ENCODE measurements at regions not wholly inside any gene's neighbourhood (a gene's known extent, or its start where the extent isn't known, plus 50 kb on each side); places are given as distances from the start of the nearest gene placed in this dataset.

DNA sequence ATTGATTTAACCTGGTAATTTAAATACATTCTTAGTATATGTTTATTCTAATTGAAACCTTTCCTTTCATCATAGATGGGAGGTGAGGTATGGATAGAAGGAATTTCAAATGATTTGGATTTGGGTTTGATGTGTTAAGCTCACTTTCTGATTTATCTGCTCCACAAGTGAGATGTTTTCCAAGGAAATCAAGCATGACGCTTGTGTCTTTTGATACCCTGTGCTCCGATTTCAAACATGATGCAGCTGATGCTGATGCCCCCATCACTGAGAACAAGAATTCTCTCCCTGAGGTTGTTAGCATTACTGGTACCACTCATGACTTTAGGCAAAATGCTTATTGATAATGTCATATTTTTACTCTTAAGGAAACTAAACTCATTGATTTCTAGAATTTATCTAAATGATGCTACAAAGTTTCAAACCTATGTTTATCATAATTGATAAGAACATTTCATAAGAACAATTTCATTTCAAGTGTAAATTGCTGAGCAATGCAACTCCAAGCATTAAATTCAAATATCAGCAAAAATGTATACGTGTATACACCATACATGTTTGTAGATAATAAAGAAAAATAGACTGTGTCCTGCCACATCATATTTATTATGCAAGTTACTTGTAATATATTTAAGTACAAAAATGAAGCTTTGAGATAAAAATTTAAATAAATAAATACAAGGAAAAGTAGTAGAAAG lies 75.5 kb upstream of the LRIG3 start:
- no peak for DNase-seq (ENCODE audit: low read depth)

GRCh38 chr12:58988643-58989344 lies 68.5 kb upstream of the LRIG3 start:
- no peak for DNase-seq (ENCODE audit: low read depth)

- DNase-seq (ENCODE audit: low read depth), result no peak
Measured at GRCh38 chr12:58981961-58982360, 61.7 kb upstream of the LRIG3 start.

DNA sequence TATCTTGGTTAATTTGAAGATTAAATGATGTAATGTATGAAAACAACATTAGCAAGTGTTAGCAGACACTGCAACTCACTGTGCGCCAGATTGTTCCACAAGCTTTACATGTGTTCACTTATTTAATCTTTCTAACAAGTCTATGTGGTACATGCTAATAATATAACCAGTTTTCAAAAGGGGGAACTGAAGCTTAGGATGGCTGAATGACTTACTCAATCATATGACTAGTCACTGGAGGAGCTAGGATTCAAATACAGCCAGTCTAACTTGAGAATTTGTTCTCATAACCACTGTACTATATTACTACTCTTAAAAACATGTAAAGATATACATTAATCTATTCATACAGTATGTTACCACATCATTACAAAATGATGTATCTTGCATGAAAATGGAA lies 60.5 kb upstream of the LRIG3 start:
- no peak for DNase-seq (ENCODE audit: low read depth)

DNA sequence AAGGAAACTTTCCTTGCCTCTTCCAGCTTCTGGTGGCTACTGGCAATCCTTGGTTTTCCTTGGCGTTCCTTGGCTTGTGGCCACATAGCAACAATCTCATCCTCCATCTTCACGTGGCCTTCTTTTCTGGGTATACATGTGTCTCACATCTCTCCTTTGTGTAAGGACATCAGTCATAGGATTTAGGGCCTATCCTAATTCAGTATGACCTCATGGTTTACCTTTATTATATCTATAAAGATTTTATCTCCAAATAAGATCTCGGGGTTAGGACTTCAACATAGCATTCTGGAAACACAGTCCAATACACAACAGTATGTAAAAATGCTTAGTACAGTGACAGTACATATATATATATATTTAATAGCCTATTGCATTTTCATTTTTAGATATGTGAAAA lies 58.4 kb upstream of the LRIG3 start:
- no peak for DNase-seq (ENCODE audit: low read depth)

GRCh38 chr12:58977476-58977875 lies 57.2 kb upstream of the LRIG3 start:
- no peak for DNase-seq (ENCODE audit: low read depth)

GRCh38 chr12:58976146-58976545 lies 55.8 kb upstream of the LRIG3 start:
- DNase-seq (ENCODE audit: low read depth), result no peak

Measured in RPMI7951 (cell line).